MM.1S (cell line): ENCODE measurements at regions not wholly inside any gene's neighbourhood (a gene's known extent, or its start where the extent isn't known, plus 50 kb on each side); places are given as distances from the start of the nearest gene placed in this dataset.

Experiments used
- DNase-seq: peaks from one replicate; pipeline ENCODE4 v3.0.0-alpha.2; 2015
- H2AFZ ChIP-seq: fragments of 300-600 bp; sonication (generic); 2 replicates; pipeline ENCODE4 v1.6.0; 2016; ENCODE audit warnings: antibody characterized with exemption, low read length
- H3F3A ChIP-seq: fragments of 300-600 bp; sonication (generic); 2 replicates; pipeline ENCODE4 v1.6.1; 2016; ENCODE audit warnings: mild to moderate bottlenecking, antibody characterized with exemption, low read length, moderate library complexity, mixed read lengths; ENCODE audit not compliant: insufficient read depth
- H3K27ac ChIP-seq: fragments of 300-600 bp; sonication (generic); 2 replicates; pipeline ENCODE4 v1.5.1; 2016; ENCODE audit warnings: mild to moderate bottlenecking, low read length
- H3K27me3 ChIP-seq: fragments of 300-600 bp; sonication (generic); replicated peaks from 2 replicates; pipeline ENCODE4 v1.6.0; 2016; ENCODE audit warnings: low read length; ENCODE audit not compliant: insufficient read depth
- H3K36me3 ChIP-seq: fragments of 300-600 bp; sonication (generic); replicated peaks from 2 replicates; pipeline ENCODE4 v1.6.1; 2016; ENCODE audit warnings: mild to moderate bottlenecking, low read length, mixed read lengths; ENCODE audit not compliant: insufficient read depth
- H3K4me1 ChIP-seq: fragments of 300-600 bp; sonication (generic); 2 replicates; pipeline ENCODE4 v1.6.1; 2016; ENCODE audit warnings: low read length, mixed read lengths
- H3K4me2 ChIP-seq: fragments of 300-600 bp; sonication (generic); 2 replicates; pipeline ENCODE4 v1.6.0; 2016; ENCODE audit warnings: low read depth, low read length
- H3K4me3 ChIP-seq: fragments of 300-600 bp; sonication (generic); 2 replicates; pipeline ENCODE4 v1.5.1; 2016; ENCODE audit warnings: low read length, mixed read lengths
- H3K79me2 ChIP-seq: fragments of 300-600 bp; sonication (generic); 2 replicates; pipeline ENCODE4 v1.6.1; 2016; ENCODE audit warnings: mixed run types, low read length, mixed read lengths
- H3K9ac ChIP-seq: fragments of 300-600 bp; sonication (generic); 2 replicates; pipeline ENCODE4 v1.6.1; 2016; ENCODE audit warnings: low read length, mixed read lengths
- H3K9me2 ChIP-seq: fragments of 300-600 bp; sonication (generic); replicated peaks from 2 replicates; pipeline ENCODE4 v1.6.1; 2016; ENCODE audit warnings: mild to moderate bottlenecking, low read length, mixed read lengths; ENCODE audit not compliant: insufficient read depth
- H3K9me3 ChIP-seq: fragments of 300-600 bp; sonication (generic); replicated peaks from 2 replicates; pipeline ENCODE4 v1.6.1; 2016; ENCODE audit warnings: mild to moderate bottlenecking, low read length, mixed read lengths; ENCODE audit not compliant: insufficient read depth
- H4K20me1 ChIP-seq: fragments of 300-600 bp; sonication (generic); 2 replicates; pipeline ENCODE4 v1.6.1; 2016; ENCODE audit warnings: mild to moderate bottlenecking, low read length, moderate library complexity, mixed read lengths; ENCODE audit not compliant: insufficient read depth
- EZH2 ChIP-seq: fragments of 300-600 bp; sonication (generic); optimal IDR thresholded peaks from 2 replicates; pipeline ENCODE3; 2017; ENCODE audit warnings: low read depth, mild to moderate bottlenecking, antibody characterized with exemption, low read length, mixed read lengths
- EZH2phosphoT487 ChIP-seq: fragments of 300-600 bp; sonication (generic); IDR thresholded peaks from 2 replicates; pipeline ENCODE4 v1.6.1; 2018; ENCODE audit warnings: antibody characterized with exemption, low read length
- TF ChIP-seq, protein P1 (sequence below): fragments of 300-600 bp; sonication (generic); IDR thresholded peaks from 2 replicates; pipeline ENCODE4 v1.5.1; 2016; ENCODE audit warnings: antibody characterized with exemption, low read length, mixed read lengths

- Histone ChIP-seq H4K20me1 (no peaks in the 10 kb centered on the region), H3K9me2 (no peaks in the 10 kb centered on the region), H3K4me3 (no peak overlapping the region), H3K79me2 (no peaks in the 10 kb centered on the region), H2AFZ (no peak overlapping the region), H3K27me3 (no peaks in the 10 kb centered on the region), H3F3A (no peaks in the 10 kb centered on the region), H3K4me1 (no peaks in the 10 kb centered on the region), H3K36me3 (no peaks in the 10 kb centered on the region), H3K9me3 (no peaks in the 10 kb centered on the region), H3K9ac (no peak overlapping the region), H3K27ac (no peak overlapping the region), H3K4me2 (no peak overlapping the region)
- TF ChIP-seq, protein P1, sequence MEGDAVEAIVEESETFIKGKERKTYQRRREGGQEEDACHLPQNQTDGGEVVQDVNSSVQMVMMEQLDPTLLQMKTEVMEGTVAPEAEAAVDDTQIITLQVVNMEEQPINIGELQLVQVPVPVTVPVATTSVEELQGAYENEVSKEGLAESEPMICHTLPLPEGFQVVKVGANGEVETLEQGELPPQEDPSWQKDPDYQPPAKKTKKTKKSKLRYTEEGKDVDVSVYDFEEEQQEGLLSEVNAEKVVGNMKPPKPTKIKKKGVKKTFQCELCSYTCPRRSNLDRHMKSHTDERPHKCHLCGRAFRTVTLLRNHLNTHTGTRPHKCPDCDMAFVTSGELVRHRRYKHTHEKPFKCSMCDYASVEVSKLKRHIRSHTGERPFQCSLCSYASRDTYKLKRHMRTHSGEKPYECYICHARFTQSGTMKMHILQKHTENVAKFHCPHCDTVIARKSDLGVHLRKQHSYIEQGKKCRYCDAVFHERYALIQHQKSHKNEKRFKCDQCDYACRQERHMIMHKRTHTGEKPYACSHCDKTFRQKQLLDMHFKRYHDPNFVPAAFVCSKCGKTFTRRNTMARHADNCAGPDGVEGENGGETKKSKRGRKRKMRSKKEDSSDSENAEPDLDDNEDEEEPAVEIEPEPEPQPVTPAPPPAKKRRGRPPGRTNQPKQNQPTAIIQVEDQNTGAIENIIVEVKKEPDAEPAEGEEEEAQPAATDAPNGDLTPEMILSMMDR: no peak
- TF ChIP-seq EZH2phosphoT487 (no peak), EZH2 (no peak)
- no peak for DNase-seq
Observed at GRCh38 chr4:104907991-104908390, 238.7 kb upstream of the TET2 start.

DNA sequence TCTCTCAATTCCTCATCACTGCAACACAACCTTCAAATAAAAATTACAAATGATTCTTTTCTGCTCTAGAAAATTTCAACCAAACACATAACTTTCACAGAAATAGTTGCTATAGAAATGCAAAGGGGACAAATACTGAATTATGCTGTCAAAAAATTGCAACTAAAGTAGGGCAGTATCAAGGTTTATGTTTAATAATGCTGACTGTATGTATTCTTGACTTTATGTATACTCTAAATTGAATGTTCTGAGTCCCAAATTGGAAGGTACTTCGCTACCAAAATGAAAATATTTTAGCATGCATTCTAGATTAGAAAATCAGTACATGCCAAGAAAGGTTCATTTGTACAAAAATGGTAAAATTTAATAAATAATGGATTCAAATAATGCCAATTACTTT, 237.3 kb upstream of the TET2 start:
- Histone ChIP-seq H3K27ac (no peak overlapping the region), H3K79me2 (no peaks in the 10 kb centered on the region), H3K9me3 (no peaks in the 10 kb centered on the region), H3K36me3 (no peaks in the 10 kb centered on the region), H3K27me3 (no peaks in the 10 kb centered on the region), H3K4me2 (no peak overlapping the region), H3K9me2 (no peaks in the 10 kb centered on the region), H4K20me1 (no peaks in the 10 kb centered on the region), H3K4me3 (no peak overlapping the region), H3K9ac (no peak overlapping the region), H3K4me1 (no peaks in the 10 kb centered on the region), H3F3A (no peaks in the 10 kb centered on the region), H2AFZ (no peak overlapping the region)
- DNase-seq: no peak
- no peak for TF ChIP-seq EZH2
- no peak for TF ChIP-seq EZH2phosphoT487
- TF ChIP-seq, protein P1: no peak

DNA sequence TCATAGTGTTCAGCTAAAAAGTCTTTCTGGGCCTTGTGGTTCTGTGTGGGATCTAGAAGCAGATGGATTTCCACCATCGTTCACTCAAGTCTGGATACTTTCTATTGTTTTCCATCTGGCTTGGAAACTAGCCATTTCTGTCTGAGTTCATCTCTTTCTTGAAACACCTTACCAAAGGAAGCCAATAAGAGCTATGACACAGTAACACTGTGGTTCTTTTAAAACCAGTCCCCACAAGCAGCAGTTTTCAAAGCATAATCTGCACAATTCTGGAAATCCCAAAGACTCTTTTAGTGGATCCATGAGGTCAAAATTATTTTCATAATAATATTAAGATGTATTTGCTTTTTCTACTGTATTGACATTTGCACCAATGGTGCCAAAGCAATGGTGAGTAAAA, 234.2 kb upstream of the TET2 start:
- Histone ChIP-seq H3K4me3 (no peak overlapping the region), H3K4me1 (no peaks in the 10 kb centered on the region), H3K9me2 (no peaks in the 10 kb centered on the region), H3K4me2 (no peak overlapping the region), H3K27ac (no peak overlapping the region), H3K9me3 (no peaks in the 10 kb centered on the region), H3K79me2 (no peaks in the 10 kb centered on the region), H4K20me1 (no peaks in the 10 kb centered on the region), H3K27me3 (no peaks in the 10 kb centered on the region), H2AFZ (no peak overlapping the region), H3K9ac (no peak overlapping the region), H3F3A (no peaks in the 10 kb centered on the region), H3K36me3 (no peaks in the 10 kb centered on the region)
- DNase-seq: no peak
- TF ChIP-seq EZH2phosphoT487: no peak
- no peak for TF ChIP-seq EZH2
- TF ChIP-seq, protein P1: no peak
